HG03103 (cell line): ENCODE measurements at regions not wholly inside any gene's neighbourhood (a gene's known extent, or its start where the extent isn't known, plus 50 kb on each side); places are given as distances from the start of the nearest gene placed in this dataset.
"Not testable (repeated sequence)": the region's sequence is repeated elsewhere in the genome, so short reads cannot be mapped to it uniquely, and the experiment has no call there.

Source experiments
- ATAC-seq: cut with Tn5 transposase; IDR thresholded peaks from one replicate; pipeline ENCODE4 v1.9.1; 2021; ENCODE audit warnings: low read depth; ENCODE audit not compliant: unreplicated experiment

GRCh38 chr11:92588393-92588792 lies 363.8 kb downstream of the FAT3 start:
- ATAC-seq, result no peak

- no peak for ATAC-seq
Measured at GRCh38 chr11:92589512-92589911, 364.9 kb downstream of the FAT3 start.

GRCh38 chr11:92591521-92591920 lies 366.9 kb downstream of the FAT3 start:
- no peak for ATAC-seq

GRCh38 chr11:92594251-92594650 lies 369.6 kb downstream of the FAT3 start:
- no peak for ATAC-seq

GRCh38 chr11:92595052-92595451 lies 370.4 kb downstream of the FAT3 start:
- no peak for ATAC-seq

GRCh38 chr11:92596596-92597317 lies 372.1 kb downstream of the FAT3 start:
- no peak for ATAC-seq

GRCh38 chr11:92601048-92601447 lies 368.4 kb upstream of the MTNR1B start:
- ATAC-seq, result no peak

GRCh38 chr11:92605667-92606066 lies 363.8 kb upstream of the MTNR1B start:
- no peak for ATAC-seq

GRCh38 chr11:92607969-92608722 lies 361.3 kb upstream of the MTNR1B start:
- no peak for ATAC-seq

GRCh38 chr11:92611157-92611556 lies 358.3 kb upstream of the MTNR1B start:
- ATAC-seq, result no peak

- not testable (repeated sequence) for ATAC-seq
Measured at GRCh38 chr11:92618020-92618419, 351.4 kb upstream of the MTNR1B start.

- ATAC-seq, result no peak
Measured at GRCh38 chr11:92623055-92623454, 346.4 kb upstream of the MTNR1B start.

GRCh38 chr11:92625894-92626293 lies 343.6 kb upstream of the MTNR1B start:
- no peak for ATAC-seq

- no peak for ATAC-seq
Measured at GRCh38 chr11:92626624-92627023, 342.8 kb upstream of the MTNR1B start.

GRCh38 chr11:92627615-92628256 lies 341.7 kb upstream of the MTNR1B start:
- ATAC-seq, result no peak

- no peak for ATAC-seq
Measured at GRCh38 chr11:92628401-92629292, 340.8 kb upstream of the MTNR1B start.

GRCh38 chr11:92632495-92632894 lies 337.0 kb upstream of the MTNR1B start:
- no peak for ATAC-seq

GRCh38 chr11:92633820-92634219 lies 335.6 kb upstream of the MTNR1B start:
- no peak for ATAC-seq

GRCh38 chr11:92636543-92637188 lies 332.8 kb upstream of the MTNR1B start:
- ATAC-seq, result no peak

GRCh38 chr11:92638678-92639077 lies 330.8 kb upstream of the MTNR1B start:
- ATAC-seq, result no peak
